GM23338 (cell line): ENCODE measurements at regions not wholly inside any gene's neighbourhood (a gene's known extent, or its start where the extent isn't known, plus 50 kb on each side); places are given as distances from the start of the nearest gene placed in this dataset.

ENCODE experiments used
- ATAC-seq: fragments of 200-7000 bp; cut with Tn5 transposase; 3 replicates; pipeline ENCODE4 v1.9.1; 2020
- DNase-seq: peaks from one replicate; pipeline ENCODE4 v3.0.0-alpha.2; 2015; ENCODE audit warnings: low spot score
- H2AFZ ChIP-seq: fragments of 200-600 bp; sonication (generic); 2 replicates; pipeline ENCODE4 v1.8.0; 2016; ENCODE audit warnings: antibody characterized with exemption, mild to moderate bottlenecking, moderate library complexity
- H3F3A ChIP-seq: fragments of 200-600 bp; sonication (generic); replicated peaks from 2 replicates; pipeline ENCODE4 v1.8.0; 2017; ENCODE audit warnings: antibody characterized with exemption, mixed run types, low read depth
- H3K27ac ChIP-seq: fragments of 200-600 bp; sonication (generic); 2 replicates; pipeline ENCODE4 v1.6.1; 2016; ENCODE audit warnings: low read depth
- H3K27me3 ChIP-seq: fragments of 200-600 bp; sonication (generic); 2 replicates; pipeline ENCODE4 v1.8.0; 2016; ENCODE audit warnings: mild to moderate bottlenecking, mixed run types, moderate library complexity; ENCODE audit not compliant: insufficient read depth
- H3K36me3 ChIP-seq: fragments of 200-600 bp; sonication (generic); 2 replicates; pipeline ENCODE4 v1.8.0; 2016; ENCODE audit warnings: mild to moderate bottlenecking; ENCODE audit not compliant: insufficient read depth
- H3K4me1 ChIP-seq: fragments of 200-600 bp; sonication (generic); 2 replicates; pipeline ENCODE4 v1.8.0; 2016; ENCODE audit warnings: mild to moderate bottlenecking, moderate library complexity; ENCODE audit not compliant: insufficient read depth
- H3K4me2 ChIP-seq: fragments of 200-600 bp; sonication (generic); 2 replicates; pipeline ENCODE4 v1.7.1; 2017; ENCODE audit warnings: mixed run types
- H3K4me3 ChIP-seq: fragments of 200-600 bp; sonication (generic); 2 replicates; pipeline ENCODE4 v1.6.1; 2016; ENCODE audit warnings: mixed run types
- H3K79me2 ChIP-seq: fragments of 200-600 bp; sonication (generic); replicated peaks from 2 replicates; pipeline ENCODE4 v1.8.0; 2017; ENCODE audit warnings: mild to moderate bottlenecking; ENCODE audit not compliant: insufficient read depth
- H3K9me2 ChIP-seq: fragments of 200-600 bp; sonication (generic); 2 replicates; pipeline ENCODE4 v1.8.0; 2017; ENCODE audit not compliant: insufficient read depth
- H4K20me1 ChIP-seq: fragments of 200-600 bp; sonication (generic); replicated peaks from 2 replicates; pipeline ENCODE4 v1.8.0; 2017; ENCODE audit warnings: mild to moderate bottlenecking; ENCODE audit not compliant: insufficient read depth
- H3K27ac Mint-ChIP-seq: 2 replicates; pipeline ENCODE4 v1.8.0; 2020; ENCODE audit warnings: inconsistent platforms, mild to moderate bottlenecking, moderate library complexity, mixed read lengths
- H3K27me3 Mint-ChIP-seq: 3 replicates; pipeline ENCODE4 v1.8.0; 2022; ENCODE audit warnings: low read depth, mild to moderate bottlenecking, moderate library complexity, mixed read lengths, inconsistent platforms; ENCODE audit not compliant: insufficient read depth, poor library complexity
- H3K36me3 Mint-ChIP-seq: 3 replicates; pipeline ENCODE4 v1.8.0; 2021; ENCODE audit warnings: low read depth, mild to moderate bottlenecking, inconsistent platforms, moderate library complexity, mixed read lengths
- H3K4me1 Mint-ChIP-seq: 3 replicates; pipeline ENCODE4 v1.8.0; 2020; ENCODE audit warnings: mild to moderate bottlenecking, inconsistent platforms, mixed read lengths
- H3K4me3 Mint-ChIP-seq: 3 replicates; pipeline ENCODE4 v1.8.0; 2021; ENCODE audit warnings: moderate library complexity, mild to moderate bottlenecking, inconsistent platforms, mixed read lengths
- H3K9me3 Mint-ChIP-seq: 3 replicates; pipeline ENCODE4 v1.8.0; 2020; ENCODE audit warnings: moderate library complexity, mild to moderate bottlenecking, inconsistent platforms, mixed read lengths
- CREB1 ChIP-seq: fragments of 250-450 bp; sonication (Bioruptor Pico); IDR thresholded peaks from 2 replicates; pipeline ENCODE4 v1.5.0; 2020; ENCODE audit warnings: low read depth, mild to moderate bottlenecking, moderate library complexity
- ETS1 ChIP-seq: IDR thresholded peaks from 2 replicates; pipeline ENCODE4 v1.6.1; 2016; ENCODE audit warnings: antibody characterized with exemption
- EZH2phosphoT487 ChIP-seq: fragments of 200-600 bp; sonication (generic); IDR thresholded peaks from one replicate; pipeline ENCODE4 v1.8.1; 2018; ENCODE audit warnings: antibody characterized with exemption; ENCODE audit not compliant: unreplicated experiment
- JUNB ChIP-seq: IDR thresholded peaks from one replicate; pipeline ENCODE4 v1.6.1; 2016; ENCODE audit warnings: antibody characterized with exemption; ENCODE audit not compliant: unreplicated experiment
- POLR2AphosphoS5 ChIP-seq: IDR thresholded peaks from 2 replicates; pipeline ENCODE4 v1.6.1; 2016; ENCODE audit warnings: antibody characterized with exemption, low read depth
- REST ChIP-seq: IDR thresholded peaks from one replicate; pipeline ENCODE4 v1.6.1; 2018; ENCODE audit warnings: antibody characterized with exemption; ENCODE audit not compliant: unreplicated experiment
- ZNF114 ChIP-seq: fragments of 250-450 bp; sonication (Bioruptor Pico); IDR thresholded peaks from 2 replicates; pipeline ENCODE4 v1.5.0; 2020; ENCODE audit warnings: mild to moderate bottlenecking, moderate library complexity
- ZNF462 ChIP-seq: fragments of 250-450 bp; sonication (Bioruptor Pico); IDR thresholded peaks from 2 replicates; pipeline ENCODE4 v1.5.0; 2020; ENCODE audit warnings: mild to moderate bottlenecking, moderate library complexity

DNA sequence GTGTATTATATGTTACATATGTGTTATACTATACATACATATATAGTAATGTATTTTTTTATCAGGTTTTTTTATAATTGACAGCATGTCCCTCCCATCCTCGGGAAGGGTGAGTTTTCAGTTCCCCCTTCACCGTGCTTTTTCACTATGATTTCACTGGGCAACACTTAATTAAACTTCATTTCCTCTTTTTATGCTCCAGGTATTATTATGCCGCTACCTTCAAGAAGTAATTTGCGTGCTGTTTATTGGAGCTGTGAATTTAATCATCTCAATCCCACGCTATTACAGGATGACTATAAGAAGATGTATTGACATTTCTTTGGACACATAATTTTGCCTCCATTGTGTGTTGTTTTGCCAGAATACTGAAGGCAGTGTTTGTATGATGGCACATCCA lies 228.6 kb downstream of the SAMD5 start (continued):
- no peak for TF ChIP-seq JUNB
- no peak for TF ChIP-seq ZNF114 (CRISPR knock-in tag)
- TF ChIP-seq CREB1, result no peak

DNA sequence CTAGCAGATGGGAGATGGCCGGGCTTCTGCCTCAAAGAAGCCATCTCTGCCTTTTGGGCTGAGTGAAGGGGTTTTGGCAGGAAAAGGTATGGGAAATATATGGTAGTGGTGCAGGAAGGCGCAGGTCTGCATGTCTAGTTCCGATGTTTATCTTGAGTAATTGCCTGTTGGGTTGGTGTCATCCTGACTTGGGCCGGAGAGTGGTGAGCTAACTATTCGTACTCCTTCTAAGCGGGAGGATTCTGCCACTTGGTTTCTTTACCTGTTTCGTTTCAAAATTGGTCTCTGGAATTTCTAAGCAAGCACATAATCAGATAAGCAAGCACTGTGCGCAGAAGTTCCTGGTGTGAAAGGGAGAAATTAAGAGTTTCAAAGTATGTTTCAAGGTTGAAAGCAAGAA lies 229.6 kb downstream of the SAMD5 start:
- Histone ChIP-seq H3K79me2 (no peaks in the 10 kb centered on the region), H3K9me2 (no peaks in the 10 kb centered on the region), H2AFZ (no peak overlapping the region; the same call in 1 of the 2 replicates), H4K20me1 (no peaks in the 10 kb centered on the region), H3K36me3 (no peaks in the 10 kb centered on the region), H3K4me3 (no peak overlapping the region), H3K4me1 (peaks cover 16% of the 10 kb centered on the region), H3F3A (no peaks in the 10 kb centered on the region), H3K27me3 (no peaks in the 10 kb centered on the region), H3K4me2 (no peak overlapping the region), H3K27ac (no peak overlapping the region)
- no peak for TF ChIP-seq POLR2AphosphoS5
- TF ChIP-seq ETS1, result no peak
- TF ChIP-seq REST, result no peak
- TF ChIP-seq ZNF114 (CRISPR knock-in tag), result no peak
- no peak for TF ChIP-seq CREB1
- no peak for TF ChIP-seq EZH2phosphoT487
- no peak for TF ChIP-seq ZNF462 (CRISPR knock-in tag)
- Mint-ChIP-seq H3K36me3 (no peaks in the 10 kb centered on the region), H3K27me3 (no peaks in the 10 kb centered on the region), H3K9me3 (no peaks in the 10 kb centered on the region), H3K4me3 (no peak overlapping the region), H3K27ac (no peak overlapping the region), H3K4me1 (peaks cover 22% of the 10 kb centered on the region)
- DNase-seq, result no peak
- ATAC-seq, result no peak
